Nephron progenitor cell (in vitro differentiated cells): ENCODE measurements at regions not wholly inside any gene's neighbourhood (a gene's known extent, or its start where the extent isn't known, plus 50 kb on each side); places are given as distances from the start of the nearest gene placed in this dataset.

Experiments
- DNase-seq: peaks from one replicate; pipeline ENCODE4 v3.0.0; 2021
- H3K27ac Mint-ChIP-seq: 2 replicates; pipeline ENCODE4 v1.8.0; 2021; ENCODE audit warnings: mild to moderate bottlenecking, moderate library complexity, mixed read lengths
- H3K27me3 Mint-ChIP-seq: 2 replicates; pipeline ENCODE4 v1.8.0; 2021; ENCODE audit warnings: mild to moderate bottlenecking, low read depth, mixed read lengths; ENCODE audit not compliant: poor library complexity
- H3K36me3 Mint-ChIP-seq: 2 replicates; pipeline ENCODE4 v1.8.0; 2021; ENCODE audit warnings: low read depth, mixed read lengths
- H3K4me1 Mint-ChIP-seq: 2 replicates; pipeline ENCODE4 v1.8.0; 2021; ENCODE audit warnings: mixed read lengths
- H3K4me3 Mint-ChIP-seq: 2 replicates; pipeline ENCODE4 v1.8.0; 2021; ENCODE audit warnings: mild to moderate bottlenecking, moderate library complexity, mixed read lengths
- H3K9me3 Mint-ChIP-seq: 2 replicates; pipeline ENCODE4 v1.8.0; 2021; ENCODE audit warnings: mild to moderate bottlenecking, moderate library complexity, mixed read lengths
- CTCF ChIP-seq: fragments of 200-600 bp; sonication (generic); IDR thresholded peaks from 2 replicates; pipeline ENCODE4 v1.5.0; 2021; ENCODE audit warnings: antibody characterized with exemption

DNA sequence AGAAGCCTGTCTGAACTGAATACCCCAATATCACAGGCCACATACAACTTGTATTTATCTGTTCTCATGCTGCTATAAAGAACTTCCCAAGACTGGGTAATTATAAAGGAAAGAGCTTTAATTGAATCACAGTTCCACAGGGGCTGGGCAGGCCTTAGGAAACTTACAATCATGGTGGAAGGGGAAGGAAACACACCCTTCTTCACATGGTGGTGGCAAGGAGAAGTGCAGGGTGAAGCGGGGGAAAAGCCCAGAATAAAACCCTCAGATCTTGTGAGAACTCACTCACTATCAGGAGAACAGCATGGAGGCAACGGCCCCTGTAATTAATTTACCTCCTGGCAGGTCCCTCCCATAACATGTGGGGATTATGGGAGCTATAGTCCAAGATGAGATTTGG lies 50.3 kb upstream of the FNDC1 start:
- Mint-ChIP-seq H3K4me1 (no peaks in the 10 kb centered on the region), H3K4me3 (no peak overlapping the region), H3K27ac (no peak overlapping the region), H3K9me3 (no peaks in the 10 kb centered on the region), H3K27me3 (peaks cover 15% of the 10 kb centered on the region), H3K36me3 (no peaks in the 10 kb centered on the region)
- TF ChIP-seq CTCF: no peak
- no peak for DNase-seq

DNA sequence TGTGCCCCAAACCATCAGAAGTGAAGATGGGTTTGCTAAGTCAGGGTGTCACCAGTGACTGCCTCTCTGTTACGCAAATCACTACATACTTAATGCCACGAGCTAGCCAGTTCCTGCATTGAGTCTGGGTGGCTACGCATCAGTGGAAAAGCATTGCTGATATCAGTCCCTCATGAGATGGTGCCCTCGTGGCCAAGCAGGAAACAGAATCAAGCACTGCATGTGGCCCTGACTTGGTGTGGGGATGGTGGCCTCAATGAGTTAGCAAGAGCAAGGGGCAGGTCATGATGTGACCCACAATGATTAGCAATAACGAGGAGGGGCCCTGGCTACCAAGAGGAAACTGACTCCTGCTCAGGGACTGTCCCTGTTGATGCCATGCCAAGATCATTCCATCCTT lies 51.6 kb upstream of the FNDC1 start:
- Mint-ChIP-seq H3K9me3 (no peaks in the 10 kb centered on the region), H3K27me3 (peaks cover 7% of the 10 kb centered on the region), H3K36me3 (no peaks in the 10 kb centered on the region), H3K27ac (no peak overlapping the region), H3K4me3 (no peak overlapping the region), H3K4me1 (no peaks in the 10 kb centered on the region)
- TF ChIP-seq CTCF: no peak
- no peak for DNase-seq

- H3K36me3 Mint-ChIP-seq: no peaks in the 10 kb centered on the region
Measured at GRCh38 chr6:159117046-159117445, 52.2 kb upstream of the FNDC1 start.

GRCh38 chr6:159116343-159116742 lies 52.9 kb upstream of the FNDC1 start:
- DNase-seq: no peak
- no peak overlapping the region for H3K4me3 Mint-ChIP-seq
- TF ChIP-seq CTCF: no peak
- no peaks in the 10 kb centered on the region for H3K4me1 Mint-ChIP-seq
- H3K27me3 Mint-ChIP-seq: peaks cover 7% of the 10 kb centered on the region
- no peaks in the 10 kb centered on the region for H3K36me3 Mint-ChIP-seq
- H3K27ac Mint-ChIP-seq: no peak overlapping the region
- no peaks in the 10 kb centered on the region for H3K9me3 Mint-ChIP-seq

More at GRCh38 chr6:159117046-159117445, 52.2 kb upstream of the FNDC1 start:
- Mint-ChIP-seq H3K4me1 (no peaks in the 10 kb centered on the region), H3K4me3 (no peak overlapping the region), H3K9me3 (no peaks in the 10 kb centered on the region), H3K27ac (no peak overlapping the region), H3K27me3 (peaks cover 7% of the 10 kb centered on the region)
- TF ChIP-seq CTCF: no peak
- DNase-seq: no peak

- no peak overlapping the region for H3K27ac Mint-ChIP-seq
- H3K27me3 Mint-ChIP-seq: peaks cover 13% of the 10 kb centered on the region
- DNase-seq: no peak
- H3K4me3 Mint-ChIP-seq: no peak overlapping the region
- H3K4me1 Mint-ChIP-seq: no peaks in the 10 kb centered on the region
- no peaks in the 10 kb centered on the region for H3K36me3 Mint-ChIP-seq
- TF ChIP-seq CTCF: no peak
- H3K9me3 Mint-ChIP-seq: no peaks in the 10 kb centered on the region
Measured at GRCh38 chr6:159114569-159114968, 54.6 kb upstream of the FNDC1 start.

GRCh38 chr6:159113223-159113622 lies 56.0 kb upstream of the FNDC1 start:
- H3K27ac Mint-ChIP-seq: no peak overlapping the region
- H3K36me3 Mint-ChIP-seq: no peaks in the 10 kb centered on the region
- no peak for DNase-seq
- H3K9me3 Mint-ChIP-seq: no peaks in the 10 kb centered on the region
- no peak overlapping the region for H3K4me3 Mint-ChIP-seq
- peaks cover 15% of the 10 kb centered on the region for H3K27me3 Mint-ChIP-seq
- no peaks in the 10 kb centered on the region for H3K4me1 Mint-ChIP-seq
- no peak for TF ChIP-seq CTCF
